ENCODE measurements at regions not wholly inside any gene's neighbourhood (a gene's known extent, or its start where the extent isn't known, plus 50 kb on each side); places are given as distances from the start of the nearest gene placed in this dataset.

- H2AFZ ChIP-seq (ENCODE audit: low read length, unreplicated experiment): no peak overlapping the region
- H3K27me3 ChIP-seq (ENCODE audit: insufficient read depth, low read length): no peaks in the 10 kb centered on the region
- H3K27ac ChIP-seq (ENCODE audit: low read depth, low read length): no peak overlapping the region
- H3K79me2 ChIP-seq (ENCODE audit: control insufficient read depth, insufficient read depth, low read length, unreplicated experiment): no peaks in the 10 kb centered on the region
- H3K4me3 ChIP-seq (ENCODE audit: low read depth, low read length): no peak overlapping the region
- no peaks in the 10 kb centered on the region for H3K4me1 ChIP-seq (ENCODE audit: control insufficient read depth, insufficient read depth, low read length, unreplicated experiment)
- H3K36me3 ChIP-seq (ENCODE audit: insufficient read depth, low read length): no peaks in the 10 kb centered on the region
Measured at GRCh38 chr6:170212051-170212756, 78.7 kb downstream of the DLL1 start.

DNA sequence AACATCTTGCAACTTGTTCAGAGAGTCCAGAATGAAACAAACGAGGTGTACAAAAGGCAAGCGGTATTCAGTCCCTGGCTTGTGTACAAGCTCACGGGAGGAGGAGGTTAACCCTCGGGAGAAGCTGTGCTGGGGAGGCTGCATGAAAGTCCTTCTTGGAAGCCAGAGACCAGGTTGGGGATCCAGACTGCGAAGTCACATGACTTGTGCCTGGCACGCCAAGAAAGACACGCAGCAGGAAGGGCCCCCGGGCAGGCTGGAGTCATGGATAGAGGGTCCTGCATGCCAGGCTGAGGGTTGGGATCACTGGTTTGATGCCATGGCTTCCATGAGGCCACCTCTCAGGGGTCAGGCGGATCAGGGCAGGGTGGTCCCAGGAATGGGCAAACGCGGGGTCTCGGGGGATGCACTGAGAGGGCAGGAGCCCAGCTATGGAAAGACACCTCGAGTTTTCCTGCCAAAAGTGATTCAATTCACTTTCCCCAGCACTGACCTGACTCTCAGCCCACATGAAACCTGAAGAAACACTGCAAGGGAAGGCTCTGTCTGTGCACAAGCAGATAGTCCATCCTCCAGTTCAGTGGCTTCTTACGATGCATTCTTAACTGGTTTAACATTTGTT lies 79.4 kb downstream of the DLL1 start:
- Histone ChIP-seq H3K27me3 (ENCODE audit: insufficient read depth, low read length) (no peaks in the 10 kb centered on the region), H3K4me1 (ENCODE audit: control insufficient read depth, insufficient read depth, low read length, unreplicated experiment) (no peaks in the 10 kb centered on the region)

GRCh38 chr6:170210651-170211403 lies 80.1 kb downstream of the DLL1 start:
- Histone ChIP-seq H3K79me2 (ENCODE audit: control insufficient read depth, insufficient read depth, low read length, unreplicated experiment) (no peaks in the 10 kb centered on the region), H3K36me3 (ENCODE audit: insufficient read depth, low read length) (no peaks in the 10 kb centered on the region), H3K27me3 (ENCODE audit: insufficient read depth, low read length) (no peaks in the 10 kb centered on the region), H3K4me1 (ENCODE audit: control insufficient read depth, insufficient read depth, low read length, unreplicated experiment) (no peaks in the 10 kb centered on the region), H2AFZ (ENCODE audit: low read length, unreplicated experiment) (no peak overlapping the region), H3K27ac (ENCODE audit: low read depth, low read length) (no peak overlapping the region), H3K4me3 (ENCODE audit: low read depth, low read length) (no peak overlapping the region)

More for the DNA sequence above, 79.4 kb downstream of the DLL1 start:
- Histone ChIP-seq H2AFZ (ENCODE audit: low read length, unreplicated experiment) (no peak overlapping the region), H3K36me3 (ENCODE audit: insufficient read depth, low read length) (no peaks in the 10 kb centered on the region), H3K27ac (ENCODE audit: low read depth, low read length) (no peak overlapping the region), H3K4me3 (ENCODE audit: low read depth, low read length) (no peak overlapping the region), H3K79me2 (ENCODE audit: control insufficient read depth, insufficient read depth, low read length, unreplicated experiment) (no peaks in the 10 kb centered on the region)

DNA sequence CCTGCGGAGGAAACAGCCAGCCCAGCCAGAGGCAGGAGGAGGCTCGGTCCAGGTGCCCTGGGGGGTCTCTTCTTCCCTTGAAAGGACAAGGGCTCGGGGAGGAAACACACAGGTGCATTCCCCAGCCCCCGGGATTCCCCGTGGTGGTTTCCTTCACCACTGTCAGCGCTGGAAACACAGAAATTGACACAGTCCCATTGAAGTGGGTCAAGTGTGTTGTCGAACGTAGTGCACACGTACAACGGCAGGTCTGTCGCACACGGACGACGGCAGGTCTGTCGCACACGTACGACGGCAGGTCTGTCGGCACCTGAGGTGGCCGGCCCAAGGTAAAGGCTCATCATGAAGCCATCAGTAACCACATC lies 80.9 kb downstream of the DLL1 start:
- Histone ChIP-seq H3K36me3 (ENCODE audit: insufficient read depth, low read length) (no peaks in the 10 kb centered on the region), H3K27ac (ENCODE audit: low read depth, low read length) (no peak overlapping the region), H3K4me1 (ENCODE audit: control insufficient read depth, insufficient read depth, low read length, unreplicated experiment) (no peaks in the 10 kb centered on the region), H2AFZ (ENCODE audit: low read length, unreplicated experiment) (no peak overlapping the region), H3K79me2 (ENCODE audit: control insufficient read depth, insufficient read depth, low read length, unreplicated experiment) (no peaks in the 10 kb centered on the region), H3K4me3 (ENCODE audit: low read depth, low read length) (no peak overlapping the region), H3K27me3 (ENCODE audit: insufficient read depth, low read length) (no peaks in the 10 kb centered on the region)

- Histone ChIP-seq H3K4me3 (ENCODE audit: low read depth, low read length) (no peak overlapping the region), H3K4me1 (ENCODE audit: control insufficient read depth, insufficient read depth, low read length, unreplicated experiment) (no peaks in the 10 kb centered on the region), H2AFZ (ENCODE audit: low read length, unreplicated experiment) (no peak overlapping the region), H3K27me3 (ENCODE audit: insufficient read depth, low read length) (no peaks in the 10 kb centered on the region), H3K79me2 (ENCODE audit: control insufficient read depth, insufficient read depth, low read length, unreplicated experiment) (no peaks in the 10 kb centered on the region), H3K27ac (ENCODE audit: low read depth, low read length) (no peak overlapping the region), H3K36me3 (ENCODE audit: insufficient read depth, low read length) (no peaks in the 10 kb centered on the region)
Measured at GRCh38 chr6:170209354-170210025, 81.4 kb downstream of the DLL1 start.

DNA sequence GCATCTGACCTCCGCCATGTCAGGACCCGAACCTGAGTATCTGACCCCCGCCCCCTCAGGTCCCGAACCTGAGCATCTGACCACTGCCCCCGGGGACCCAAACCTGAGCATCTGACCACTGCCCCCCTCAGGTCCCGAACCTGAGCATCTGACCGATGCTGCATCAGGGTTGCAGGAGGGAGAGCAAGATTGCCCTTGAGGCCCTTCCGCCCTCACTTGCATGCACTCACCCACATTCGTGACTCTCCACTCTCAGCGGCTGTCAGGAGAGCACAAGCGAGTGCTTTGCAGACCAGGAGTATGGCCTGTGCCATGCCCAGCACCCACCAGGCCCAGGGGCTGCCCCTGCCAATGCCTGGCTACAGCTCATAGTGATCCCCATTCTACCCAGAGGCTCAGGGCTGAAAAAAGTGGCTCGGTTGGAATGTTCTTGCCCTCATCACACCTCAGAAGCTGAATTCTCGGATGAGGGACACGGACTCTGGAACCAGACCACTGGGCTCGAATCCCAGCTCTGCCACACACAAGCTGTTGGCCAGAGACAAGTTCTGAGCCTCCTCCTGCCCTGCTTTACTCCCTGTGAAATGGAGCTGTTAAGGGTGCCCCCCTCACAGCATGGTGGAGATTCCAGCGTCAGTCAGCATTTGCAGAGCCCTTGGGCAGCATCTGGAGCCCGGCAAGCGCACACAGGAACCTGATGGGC lies 82.1 kb downstream of the DLL1 start:
- Histone ChIP-seq H3K79me2 (ENCODE audit: control insufficient read depth, insufficient read depth, low read length, unreplicated experiment) (no peaks in the 10 kb centered on the region), H3K4me3 (ENCODE audit: low read depth, low read length) (no peak overlapping the region), H3K27me3 (ENCODE audit: insufficient read depth, low read length) (no peaks in the 10 kb centered on the region), H3K4me1 (ENCODE audit: control insufficient read depth, insufficient read depth, low read length, unreplicated experiment) (no peaks in the 10 kb centered on the region), H3K36me3 (ENCODE audit: insufficient read depth, low read length) (no peaks in the 10 kb centered on the region), H2AFZ (ENCODE audit: low read length, unreplicated experiment) (no peak overlapping the region), H3K27ac (ENCODE audit: low read depth, low read length) (no peak overlapping the region)

DNA sequence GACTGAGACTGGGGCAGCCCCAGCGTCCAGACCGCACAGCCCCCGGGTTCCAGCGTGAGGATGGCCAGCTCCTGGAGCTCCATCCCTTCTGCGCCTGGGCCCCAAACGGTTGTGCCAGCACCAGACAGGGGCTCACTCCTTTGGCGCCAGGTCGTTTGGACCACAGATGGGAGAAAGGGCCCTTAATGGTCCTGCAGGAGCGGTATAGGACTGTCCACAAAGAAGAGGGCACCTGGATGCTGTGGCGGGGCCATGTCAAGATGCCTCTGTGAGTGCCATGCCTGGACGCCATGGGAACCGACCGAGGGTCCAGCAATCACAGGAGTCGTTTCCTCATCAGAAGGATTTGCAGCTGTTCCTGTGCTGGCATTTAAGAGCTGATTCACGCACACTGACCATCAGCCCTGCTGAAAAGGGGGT lies 82.7 kb downstream of the DLL1 start:
- no peaks in the 10 kb centered on the region for H3K27me3 ChIP-seq (ENCODE audit: insufficient read depth, low read length)
- H3K36me3 ChIP-seq (ENCODE audit: insufficient read depth, low read length): no peaks in the 10 kb centered on the region
- H3K4me3 ChIP-seq (ENCODE audit: low read depth, low read length): no peak overlapping the region
- no peak overlapping the region for H2AFZ ChIP-seq (ENCODE audit: low read length, unreplicated experiment)
- no peaks in the 10 kb centered on the region for H3K4me1 ChIP-seq (ENCODE audit: control insufficient read depth, insufficient read depth, low read length, unreplicated experiment)
- no peak overlapping the region for H3K27ac ChIP-seq (ENCODE audit: low read depth, low read length)
- no peaks in the 10 kb centered on the region for H3K79me2 ChIP-seq (ENCODE audit: control insufficient read depth, insufficient read depth, low read length, unreplicated experiment)

- Histone ChIP-seq H3K4me3 (ENCODE audit: low read depth, low read length) (no peak overlapping the region), H2AFZ (ENCODE audit: low read length, unreplicated experiment) (no peak overlapping the region), H3K27me3 (ENCODE audit: insufficient read depth, low read length) (no peaks in the 10 kb centered on the region), H3K36me3 (ENCODE audit: insufficient read depth, low read length) (no peaks in the 10 kb centered on the region), H3K79me2 (ENCODE audit: control insufficient read depth, insufficient read depth, low read length, unreplicated experiment) (no peaks in the 10 kb centered on the region), H3K4me1 (ENCODE audit: control insufficient read depth, insufficient read depth, low read length, unreplicated experiment) (no peaks in the 10 kb centered on the region), H3K27ac (ENCODE audit: low read depth, low read length) (no peak overlapping the region)
Measured at GRCh38 chr6:170207586-170208181, 83.2 kb downstream of the DLL1 start.

GRCh38 chr6:170206851-170207431 lies 83.9 kb downstream of the DLL1 start:
- no peaks in the 10 kb centered on the region for H3K4me1 ChIP-seq (ENCODE audit: control insufficient read depth, insufficient read depth, low read length, unreplicated experiment)
- no peaks in the 10 kb centered on the region for H3K36me3 ChIP-seq (ENCODE audit: insufficient read depth, low read length)
- no peak overlapping the region for H3K4me3 ChIP-seq (ENCODE audit: low read depth, low read length)
- H3K79me2 ChIP-seq (ENCODE audit: control insufficient read depth, insufficient read depth, low read length, unreplicated experiment): no peaks in the 10 kb centered on the region
- H3K27ac ChIP-seq (ENCODE audit: low read depth, low read length): no peak overlapping the region
- no peaks in the 10 kb centered on the region for H3K27me3 ChIP-seq (ENCODE audit: insufficient read depth, low read length)
- no peak overlapping the region for H2AFZ ChIP-seq (ENCODE audit: low read length, unreplicated experiment)

DNA sequence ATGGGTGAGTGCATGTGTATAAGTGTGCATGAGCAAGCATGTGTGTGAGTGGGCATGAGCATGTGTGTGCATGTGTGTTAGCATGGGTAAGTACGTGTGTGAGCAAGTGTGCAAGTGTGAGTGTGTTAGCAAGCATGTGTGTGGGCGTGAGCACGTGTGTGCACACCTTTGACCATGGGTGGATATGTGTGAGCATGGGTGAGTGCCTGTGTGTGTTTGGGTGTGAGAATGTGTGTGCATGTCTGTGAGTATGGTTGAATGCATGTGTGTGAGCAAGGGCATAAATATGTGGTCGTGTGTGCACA lies 84.6 kb downstream of the DLL1 start:
- no peaks in the 10 kb centered on the region for H3K27me3 ChIP-seq (ENCODE audit: insufficient read depth, low read length)
- H2AFZ ChIP-seq (ENCODE audit: low read length, unreplicated experiment): no peak overlapping the region
- H3K79me2 ChIP-seq (ENCODE audit: control insufficient read depth, insufficient read depth, low read length, unreplicated experiment): no peaks in the 10 kb centered on the region
- no peaks in the 10 kb centered on the region for H3K36me3 ChIP-seq (ENCODE audit: insufficient read depth, low read length)
- no peaks in the 10 kb centered on the region for H3K4me1 ChIP-seq (ENCODE audit: control insufficient read depth, insufficient read depth, low read length, unreplicated experiment)
- H3K4me3 ChIP-seq (ENCODE audit: low read depth, low read length): no peak overlapping the region
- no peak overlapping the region for H3K27ac ChIP-seq (ENCODE audit: low read depth, low read length)
